ENCODE measurements at regions not wholly inside any gene's neighbourhood (a gene's known extent, or its start where the extent isn't known, plus 50 kb on each side); places are given as distances from the start of the nearest gene placed in this dataset.

GRCh38 chr4:136829280-136829679 is 703.0 kb downstream of the PCDH18 start:
- Histone ChIP-seq H3K4me3 (no peak overlapping the region), H3K27me3 (no peaks in the 10 kb centered on the region), H3K36me3 (no peaks in the 10 kb centered on the region), H3K27ac (no peak overlapping the region), H3K9me3 (no peaks in the 10 kb centered on the region), H3K4me1 (no peaks in the 10 kb centered on the region)
- intact Hi-C loops (cut with DNase I): no loop called here
- TF ChIP-seq CTCF (IDR thresholded peaks at IDR 0.05): no peak
- ATAC-seq: no peak
- DNase-seq: no peak

- TF ChIP-seq CTCF (IDR thresholded peaks at IDR 0.05): no peak
- Histone ChIP-seq H3K4me3 (no peak overlapping the region), H3K27me3 (no peaks in the 10 kb centered on the region), H3K4me1 (no peaks in the 10 kb centered on the region), H3K27ac (no peak overlapping the region), H3K9me3 (no peaks in the 10 kb centered on the region), H3K36me3 (no peaks in the 10 kb centered on the region)
- no peak for ATAC-seq
- intact Hi-C loops (cut with DNase I): no loop called here
- DNase-seq: no peak
Measured at GRCh38 chr4:136823020-136823419, 709.3 kb downstream of the PCDH18 start.

GRCh38 chr4:136818811-136819330 is 713.4 kb downstream of the PCDH18 start:
- H3K36me3 ChIP-seq: no peaks in the 10 kb centered on the region
- no peaks in the 10 kb centered on the region for H3K9me3 ChIP-seq
- H3K4me3 ChIP-seq: no peak overlapping the region
- no peak for TF ChIP-seq CTCF (IDR thresholded peaks at IDR 0.05)
- DNase-seq: no peak
- no peak for ATAC-seq
- intact Hi-C loops (cut with DNase I): no loop called here
- no peaks in the 10 kb centered on the region for H3K27me3 ChIP-seq
- H3K27ac ChIP-seq: no peak overlapping the region
- H3K4me1 ChIP-seq: no peaks in the 10 kb centered on the region

GRCh38 chr4:136812100-136812880 is 720.0 kb downstream of the PCDH18 start:
- DNase-seq: peak; percentile 62
- Histone ChIP-seq H3K27ac (no peak overlapping the region), H3K4me3 (no peak overlapping the region), H3K27me3 (no peaks in the 10 kb centered on the region), H3K4me1 (no peaks in the 10 kb centered on the region), H3K9me3 (no peaks in the 10 kb centered on the region), H3K36me3 (no peaks in the 10 kb centered on the region)
- TF ChIP-seq CTCF (IDR thresholded peaks at IDR 0.05): no peak
- intact Hi-C loops (cut with DNase I): no loop called here
- ATAC-seq: peak; percentile 30

- H3K27ac ChIP-seq: no peak overlapping the region
- ATAC-seq (peak; percentile 35), DNase-seq (no peak)
- no peak overlapping the region for H3K4me3 ChIP-seq
- H3K9me3 ChIP-seq: no peaks in the 10 kb centered on the region
- H3K27me3 ChIP-seq: no peaks in the 10 kb centered on the region
- no peaks in the 10 kb centered on the region for H3K36me3 ChIP-seq
- intact Hi-C loops (cut with DNase I): no loop called here
- TF ChIP-seq CTCF (IDR thresholded peaks at IDR 0.05): no peak
- no peaks in the 10 kb centered on the region for H3K4me1 ChIP-seq
Measured at GRCh38 chr4:136811496-136812077, 720.7 kb downstream of the PCDH18 start.

Measured in upper lobe of right lung (tissue), 1 donor.